OCI-LY3 (cell line): ENCODE measurements at regions not wholly inside any gene's neighbourhood (a gene's known extent, or its start where the extent isn't known, plus 50 kb on each side); places are given as distances from the start of the nearest gene placed in this dataset.

ENCODE experiments used
- H2AFZ ChIP-seq: fragments of 200-600, 300-600 bp; shearing (Covaris generic); 2 replicates; pipeline ENCODE4 v1.6.0; 2014; ENCODE audit warnings: antibody characterized with exemption, low read depth, low read length
- H3K27ac ChIP-seq: fragments of 200-600, 300-600 bp; sonication (generic); 2 replicates; pipeline ENCODE4 v1.5.1; 2014; ENCODE audit warnings: mild to moderate bottlenecking, low read length, moderate library complexity, mixed read lengths
- H3K27me3 ChIP-seq: fragments of 200-600, 300-600 bp; sonication (generic); 2 replicates; pipeline ENCODE4 v1.6.1; 2014; ENCODE audit warnings: low read depth, low read length, mixed read lengths
- H3K36me3 ChIP-seq: fragments of 200-600, 300-600 bp; sonication (generic); replicated peaks from 2 replicates; pipeline ENCODE3; 2014; ENCODE audit warnings: low read depth, low read length, mixed read lengths
- H3K4me1 ChIP-seq: fragments of 300-600, 200-600 bp; sonication (generic); 2 replicates; pipeline ENCODE4 v1.6.1; 2014; ENCODE audit warnings: low read length, mixed read lengths
- H3K4me2 ChIP-seq: fragments of 200-600, 300-600 bp; sonication (generic); 2 replicates; pipeline ENCODE4 v1.6.1; 2014; ENCODE audit warnings: low read length, mixed read lengths
- H3K4me3 ChIP-seq: fragments of 300-600, 200-600 bp; sonication (generic); 2 replicates; pipeline ENCODE4 v1.5.1; 2014; ENCODE audit warnings: antibody characterized with exemption, mild to moderate bottlenecking, low read length, moderate library complexity
- H3K79me2 ChIP-seq: fragments of 300-600, 200-600 bp; shearing (Covaris generic); 2 replicates; pipeline ENCODE4 v1.6.1; 2014; ENCODE audit warnings: mild to moderate bottlenecking, low read length, mixed read lengths
- H3K9ac ChIP-seq: fragments of 300-600, 200-600 bp; shearing (Covaris generic); 2 replicates; pipeline ENCODE4 v1.6.0; 2014; ENCODE audit warnings: mild to moderate bottlenecking, low read length, moderate library complexity
- H3K9me3 ChIP-seq: fragments of 200-600, 300-600 bp; shearing (Covaris generic); 2 replicates; pipeline ENCODE4 v1.6.1; 2014; ENCODE audit warnings: low read length, mixed read lengths; ENCODE audit not compliant: insufficient read depth
- H4K20me1 ChIP-seq: fragments of 200-600, 300-600 bp; sonication (generic); 2 replicates; pipeline ENCODE4 v1.6.1; 2016; ENCODE audit warnings: low read length, mixed read lengths; ENCODE audit not compliant: insufficient read depth
- CTCF ChIP-seq: fragments of 200-600, 300-600 bp; sonication (generic); IDR thresholded peaks from 2 replicates; pipeline ENCODE4 v1.5.1; 2014; ENCODE audit warnings: antibody characterized with exemption, low read length, low read depth
- EZH2phosphoT487 ChIP-seq: fragments of 200-600 bp; shearing (Covaris generic); IDR thresholded peaks from 2 replicates; pipeline ENCODE4 v1.6.1; 2018; ENCODE audit warnings: antibody characterized with exemption, mixed run types, low read depth

- no peaks in the 10 kb centered on the region for H3K27me3 ChIP-seq
- H2AFZ ChIP-seq = no peak overlapping the region
- no peaks in the 10 kb centered on the region for H4K20me1 ChIP-seq
- no peaks in the 10 kb centered on the region for H3K4me1 ChIP-seq
- H3K9ac ChIP-seq = no peak overlapping the region
- H3K79me2 ChIP-seq = no peaks in the 10 kb centered on the region
- H3K4me2 ChIP-seq = no peak overlapping the region
- H3K9me3 ChIP-seq = no peaks in the 10 kb centered on the region
- TF ChIP-seq CTCF (no peak), EZH2phosphoT487 (no peak)
- no peak overlapping the region for H3K27ac ChIP-seq
- peaks cover 5% of the 10 kb centered on the region for H3K36me3 ChIP-seq
- no peak overlapping the region for H3K4me3 ChIP-seq
Observed at GRCh38 chr2:51324051-51324450, 292.1 kb upstream of the NRXN1 start.

- Histone ChIP-seq H3K27ac (no peak overlapping the region), H3K4me1 (no peaks in the 10 kb centered on the region), H3K9ac (no peak overlapping the region), H3K4me3 (no peak overlapping the region), H2AFZ (no peak overlapping the region), H4K20me1 (no peaks in the 10 kb centered on the region), H3K27me3 (no peaks in the 10 kb centered on the region), H3K36me3 (peaks cover 2% of the 10 kb centered on the region), H3K4me2 (no peak overlapping the region), H3K9me3 (no peaks in the 10 kb centered on the region), H3K79me2 (no peaks in the 10 kb centered on the region)
- TF ChIP-seq CTCF = no peak
- no peak for TF ChIP-seq EZH2phosphoT487
Observed at GRCh38 chr2:51322613-51323012, 290.7 kb upstream of the NRXN1 start.

- H2AFZ ChIP-seq = 0 out of 2 replicates have a peak overlapping the region, but pooled peaks have one; percentile 1
- no peaks in the 10 kb centered on the region for H4K20me1 ChIP-seq
- H3K9ac ChIP-seq = no peak overlapping the region
Observed at GRCh38 chr2:51304311-51304710, 272.4 kb upstream of the NRXN1 start.

GRCh38 chr2:51301381-51301780 is 269.4 kb upstream of the NRXN1 start:
- H3K9ac ChIP-seq = no peak overlapping the region
- H3K4me3 ChIP-seq = no peak overlapping the region
- no peak overlapping the region for H2AFZ ChIP-seq
- H3K4me1 ChIP-seq = peaks cover 17% of the 10 kb centered on the region
- no peaks in the 10 kb centered on the region for H4K20me1 ChIP-seq
- no peaks in the 10 kb centered on the region for H3K27me3 ChIP-seq
- H3K27ac ChIP-seq = no peak overlapping the region
- TF ChIP-seq EZH2phosphoT487 (no peak), CTCF (no peak)
- no peaks in the 10 kb centered on the region for H3K36me3 ChIP-seq
- H3K4me2 ChIP-seq = no peak overlapping the region
- no peaks in the 10 kb centered on the region for H3K79me2 ChIP-seq
- H3K9me3 ChIP-seq = no peaks in the 10 kb centered on the region

More at GRCh38 chr2:51304311-51304710, 272.4 kb upstream of the NRXN1 start:
- no peak overlapping the region for H3K4me2 ChIP-seq
- H3K9me3 ChIP-seq = no peaks in the 10 kb centered on the region
- H3K27ac ChIP-seq = no peak overlapping the region
- H3K36me3 ChIP-seq = no peaks in the 10 kb centered on the region
- no peaks in the 10 kb centered on the region for H3K4me1 ChIP-seq
- no peaks in the 10 kb centered on the region for H3K27me3 ChIP-seq
- no peak overlapping the region for H3K4me3 ChIP-seq
- TF ChIP-seq EZH2phosphoT487 (no peak), CTCF (no peak)
- no peaks in the 10 kb centered on the region for H3K79me2 ChIP-seq
